Osteocyte (in vitro differentiated cells): ENCODE measurements at regions not wholly inside any gene's neighbourhood (a gene's known extent, or its start where the extent isn't known, plus 50 kb on each side); places are given as distances from the start of the nearest gene placed in this dataset.

Experiments used
- DNase-seq: peaks from one replicate; pipeline ENCODE4 v3.0.0; 2021; ENCODE audit warnings: mixed read lengths; ENCODE audit not compliant: unreplicated experiment; ENCODE audit errors: extremely low spot score
- H3K27ac Mint-ChIP-seq: one replicate; pipeline ENCODE4 v1.8.0; 2021; ENCODE audit warnings: mild to moderate bottlenecking, mixed read lengths; ENCODE audit not compliant: unreplicated experiment
- H3K27me3 Mint-ChIP-seq: one replicate; pipeline ENCODE4 v1.8.0; 2021; ENCODE audit warnings: mixed read lengths; ENCODE audit not compliant: unreplicated experiment
- H3K36me3 Mint-ChIP-seq: one replicate; pipeline ENCODE4 v1.8.0; 2021; ENCODE audit warnings: mixed read lengths; ENCODE audit not compliant: unreplicated experiment
- H3K4me1 Mint-ChIP-seq: one replicate; pipeline ENCODE4 v1.8.0; 2021; ENCODE audit warnings: mixed read lengths; ENCODE audit not compliant: unreplicated experiment
- H3K4me3 Mint-ChIP-seq: one replicate; pipeline ENCODE4 v1.8.0; 2021; ENCODE audit warnings: mild to moderate bottlenecking, moderate library complexity, mixed read lengths; ENCODE audit not compliant: unreplicated experiment
- H3K9me3 Mint-ChIP-seq: one replicate; pipeline ENCODE4 v1.8.0; 2021; ENCODE audit warnings: mixed read lengths; ENCODE audit not compliant: unreplicated experiment
- TF ChIP-seq, protein P1 (sequence below): fragments of 200-600 bp; sonication (generic); IDR thresholded peaks from 2 replicates; pipeline ENCODE4 v1.5.0; 2021; ENCODE audit warnings: antibody characterized with exemption, mild to moderate bottlenecking, moderate library complexity

DNA sequence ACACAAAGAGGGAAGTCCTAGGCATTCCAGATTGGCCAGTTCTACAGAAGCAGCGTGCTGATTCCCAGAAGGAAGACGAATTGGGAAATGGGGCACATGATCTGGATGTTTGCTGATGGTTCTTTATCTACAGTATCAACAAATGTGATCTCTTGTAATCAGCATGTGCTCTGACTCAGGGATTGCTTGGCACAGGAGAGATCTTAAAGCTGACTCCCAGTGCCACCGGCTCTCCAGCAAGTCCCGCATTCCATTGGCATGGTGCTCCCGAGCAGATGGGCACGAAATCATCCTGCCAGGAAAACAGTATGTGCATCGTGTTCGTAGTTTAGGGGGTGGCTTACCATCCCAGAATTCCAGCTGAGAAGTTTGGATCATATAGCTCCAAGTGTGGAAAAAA, 259.9 kb upstream of the NR2F2 start:
- H3K4me1 Mint-ChIP-seq: no peaks in the 10 kb centered on the region
- no peaks in the 10 kb centered on the region for H3K27me3 Mint-ChIP-seq
- no peaks in the 10 kb centered on the region for H3K36me3 Mint-ChIP-seq
- TF ChIP-seq, protein P1, sequence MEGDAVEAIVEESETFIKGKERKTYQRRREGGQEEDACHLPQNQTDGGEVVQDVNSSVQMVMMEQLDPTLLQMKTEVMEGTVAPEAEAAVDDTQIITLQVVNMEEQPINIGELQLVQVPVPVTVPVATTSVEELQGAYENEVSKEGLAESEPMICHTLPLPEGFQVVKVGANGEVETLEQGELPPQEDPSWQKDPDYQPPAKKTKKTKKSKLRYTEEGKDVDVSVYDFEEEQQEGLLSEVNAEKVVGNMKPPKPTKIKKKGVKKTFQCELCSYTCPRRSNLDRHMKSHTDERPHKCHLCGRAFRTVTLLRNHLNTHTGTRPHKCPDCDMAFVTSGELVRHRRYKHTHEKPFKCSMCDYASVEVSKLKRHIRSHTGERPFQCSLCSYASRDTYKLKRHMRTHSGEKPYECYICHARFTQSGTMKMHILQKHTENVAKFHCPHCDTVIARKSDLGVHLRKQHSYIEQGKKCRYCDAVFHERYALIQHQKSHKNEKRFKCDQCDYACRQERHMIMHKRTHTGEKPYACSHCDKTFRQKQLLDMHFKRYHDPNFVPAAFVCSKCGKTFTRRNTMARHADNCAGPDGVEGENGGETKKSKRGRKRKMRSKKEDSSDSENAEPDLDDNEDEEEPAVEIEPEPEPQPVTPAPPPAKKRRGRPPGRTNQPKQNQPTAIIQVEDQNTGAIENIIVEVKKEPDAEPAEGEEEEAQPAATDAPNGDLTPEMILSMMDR: no peak
- no peak for DNase-seq
- H3K9me3 Mint-ChIP-seq: no peaks in the 10 kb centered on the region
- H3K4me3 Mint-ChIP-seq: no peak overlapping the region
- H3K27ac Mint-ChIP-seq: no peak overlapping the region

DNA sequence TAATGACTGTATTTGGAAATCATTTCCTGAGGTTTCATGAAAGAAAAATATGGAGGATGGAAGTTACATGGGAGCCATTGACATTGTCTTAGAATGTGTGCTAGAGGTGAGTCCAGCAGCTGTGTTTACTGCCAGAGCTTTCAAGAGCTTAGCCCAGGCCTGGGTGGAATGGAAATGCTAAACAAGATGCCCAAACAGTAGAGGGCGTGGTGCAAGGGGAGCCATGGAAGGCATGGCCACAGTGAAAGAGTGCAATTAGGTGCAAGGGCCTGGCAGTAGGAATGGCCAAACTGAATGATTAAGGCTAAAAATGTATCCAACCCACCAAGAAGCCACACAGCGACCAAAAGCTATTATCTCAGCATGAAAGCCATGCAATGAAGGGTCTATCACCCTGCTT, 257.7 kb upstream of the NR2F2 start:
- Mint-ChIP-seq H3K9me3 (no peaks in the 10 kb centered on the region), H3K36me3 (no peaks in the 10 kb centered on the region), H3K4me1 (no peaks in the 10 kb centered on the region), H3K27ac (no peak overlapping the region), H3K27me3 (no peaks in the 10 kb centered on the region), H3K4me3 (no peak overlapping the region)
- no peak for DNase-seq
- TF ChIP-seq, protein P1: no peak

DNA sequence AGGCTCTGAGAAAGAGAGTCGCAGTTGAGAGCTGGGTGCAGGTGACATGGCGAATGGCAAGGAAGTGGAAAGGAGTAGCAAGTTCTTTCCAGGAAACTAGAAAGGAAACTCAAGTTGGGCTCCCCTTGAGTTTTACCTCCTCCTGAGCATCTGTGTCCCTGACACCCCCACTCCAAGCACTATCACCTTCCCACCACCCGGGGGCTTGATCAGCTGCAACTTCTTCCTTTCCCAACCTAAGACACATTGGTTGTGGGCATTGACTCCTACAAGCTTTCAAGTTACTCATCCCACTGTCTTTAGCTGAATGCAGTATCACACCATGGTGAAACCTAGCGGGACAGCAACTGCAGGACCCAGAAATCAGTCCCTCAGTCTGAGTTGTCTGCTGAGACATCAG, 256.6 kb upstream of the NR2F2 start:
- no peak overlapping the region for H3K4me3 Mint-ChIP-seq
- H3K4me1 Mint-ChIP-seq: no peaks in the 10 kb centered on the region
- no peaks in the 10 kb centered on the region for H3K27me3 Mint-ChIP-seq
- H3K27ac Mint-ChIP-seq: no peak overlapping the region
- H3K36me3 Mint-ChIP-seq: no peaks in the 10 kb centered on the region
- H3K9me3 Mint-ChIP-seq: no peaks in the 10 kb centered on the region
- no peak for DNase-seq
- TF ChIP-seq, protein P1: no peak

DNA sequence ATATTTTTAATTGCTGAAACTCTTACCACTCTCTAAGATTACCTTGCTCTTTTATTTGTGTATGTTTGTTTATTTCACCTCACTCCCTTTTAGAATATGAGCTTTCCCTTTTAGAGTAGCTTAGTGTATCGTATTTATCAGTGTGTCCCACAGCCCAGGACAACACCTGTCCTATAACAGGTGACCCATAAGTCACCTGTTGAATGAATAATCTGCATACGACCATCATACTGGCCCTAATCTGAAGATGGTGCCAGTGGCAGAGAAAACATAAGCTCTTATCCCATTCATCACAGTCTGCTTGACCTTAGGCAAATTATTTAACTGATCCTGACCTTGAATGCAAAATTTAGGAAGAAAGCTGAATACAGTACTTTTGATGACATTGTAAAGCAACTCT, 254.6 kb upstream of the NR2F2 start:
- Mint-ChIP-seq H3K4me1 (no peaks in the 10 kb centered on the region), H3K4me3 (no peak overlapping the region), H3K36me3 (no peaks in the 10 kb centered on the region), H3K27me3 (no peaks in the 10 kb centered on the region), H3K9me3 (no peaks in the 10 kb centered on the region), H3K27ac (no peak overlapping the region)
- no peak for DNase-seq
- TF ChIP-seq, protein P1: no peak

DNA sequence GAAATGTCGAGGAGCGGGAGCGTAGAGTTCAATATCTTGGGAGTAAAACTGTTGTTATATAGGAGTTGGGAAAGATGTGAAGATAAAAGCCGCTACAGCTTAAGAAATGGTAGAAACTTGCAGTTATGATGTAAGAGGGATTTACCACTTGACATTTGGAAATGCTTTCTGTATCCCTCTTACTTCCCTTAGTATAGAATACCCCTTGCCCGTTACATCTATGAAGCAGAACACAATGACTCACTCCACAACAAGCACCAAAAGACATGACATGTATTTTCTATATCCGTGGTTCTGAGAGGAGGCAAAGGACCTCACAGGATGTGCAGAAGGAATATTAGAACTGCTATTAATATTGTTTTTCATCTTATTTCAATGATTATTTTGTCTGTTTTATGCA, 254.2 kb upstream of the NR2F2 start:
- H3K27me3 Mint-ChIP-seq: no peaks in the 10 kb centered on the region
- no peaks in the 10 kb centered on the region for H3K4me1 Mint-ChIP-seq

More for the DNA sequence above, 254.2 kb upstream of the NR2F2 start:
- H3K4me3 Mint-ChIP-seq: no peak overlapping the region
- no peak overlapping the region for H3K27ac Mint-ChIP-seq
- H3K9me3 Mint-ChIP-seq: no peaks in the 10 kb centered on the region
- no peaks in the 10 kb centered on the region for H3K36me3 Mint-ChIP-seq
- no peak for DNase-seq
- TF ChIP-seq, protein P1: no peak
